Activated CD8-positive, alpha-beta T cell treated with anti-CD3 and anti-CD28 coated beads for 36 hours (primary cell): ENCODE measurements at regions not wholly inside any gene's neighbourhood (a gene's known extent, or its start where the extent isn't known, plus 50 kb on each side); places are given as distances from the start of the nearest gene placed in this dataset.

Experiments
- ATAC-seq: fragments of 200-7000 bp; cut with Tn5 transposase; one replicate; pipeline ENCODE4 v1.10.0; 2021; ENCODE audit warnings: mild to moderate bottlenecking, moderate library complexity
- CTCF ChIA-PET: fragments of 350-600 bp; sonication (Branson Sonifier 250); formaldehyde crosslinking; loops from one replicate; lab custom pipeline; 2021; ENCODE audit warnings: antibody characterized with exemption; lab: Charles Lee
- POLR2A ChIA-PET: fragments of 350-600 bp; sonication (Branson Sonifier 250); formaldehyde crosslinking; loops from one replicate; lab custom pipeline; 2021; ENCODE audit warnings: antibody characterized with exemption; lab: Charles Lee
- DNase-seq: peaks from one replicate; pipeline ENCODE4 v3.0.0-alpha.2; 2020
- H3K27ac Mint-ChIP-seq: one replicate; pipeline ENCODE4 v1.8.0; 2021; ENCODE audit warnings: mild to moderate bottlenecking, mixed read lengths
- H3K27me3 Mint-ChIP-seq: one replicate; pipeline ENCODE4 v1.8.0; 2021; ENCODE audit warnings: mixed read lengths
- H3K36me3 Mint-ChIP-seq: one replicate; pipeline ENCODE4 v1.8.0; 2021; ENCODE audit warnings: low read depth, mixed read lengths
- H3K4me1 Mint-ChIP-seq: one replicate; pipeline ENCODE4 v1.8.0; 2021; ENCODE audit warnings: low read depth, mixed read lengths
- H3K4me3 Mint-ChIP-seq: one replicate; pipeline ENCODE4 v1.8.0; 2021; ENCODE audit warnings: mild to moderate bottlenecking, moderate library complexity, mixed read lengths
- H3K9me3 Mint-ChIP-seq: one replicate; pipeline ENCODE4 v1.8.0; 2021; ENCODE audit warnings: mixed read lengths
- intact Hi-C: fragments of 100-400 bp; cut with micrococcal nuclease; formaldehyde crosslinking; loops from one replicate; pipeline ENCODE4 v1.10.0; 2022
- TF ChIP-seq, protein P1 (sequence below): fragments of 200-600 bp; IDR thresholded peaks from one replicate; pipeline ENCODE4 v1.8.0; 2022; ENCODE audit warnings: antibody characterized with exemption, mild to moderate bottlenecking

DNA sequence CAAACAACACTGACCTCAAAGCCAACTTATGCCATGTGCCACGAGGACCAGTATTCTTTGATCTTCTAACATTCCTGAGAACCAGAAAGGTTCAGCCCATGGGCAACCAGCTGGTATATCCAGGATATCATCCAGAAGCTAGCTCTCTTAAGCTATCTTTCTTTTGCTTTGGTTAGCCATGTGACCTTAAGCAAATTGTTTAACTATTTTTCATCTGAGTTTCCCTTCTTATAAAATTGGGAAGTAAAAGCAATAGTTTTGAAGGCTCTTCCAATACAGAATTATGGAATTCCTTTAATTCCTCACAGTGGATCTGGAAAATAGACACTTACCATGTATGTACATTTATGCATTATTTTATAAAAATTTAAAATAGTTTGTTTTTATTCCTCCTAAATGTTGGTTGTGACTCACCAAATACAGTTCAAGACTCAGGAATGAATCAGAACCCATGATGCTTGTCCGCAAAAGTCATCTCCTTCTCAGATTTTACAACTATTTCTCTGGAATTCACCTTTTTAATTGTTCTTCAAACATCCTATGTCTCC lies 435.7 kb downstream of the ZEB2 start:
- Mint-ChIP-seq H3K4me1 (peaks cover 22% of the 10 kb centered on the region), H3K4me3 (no peak overlapping the region), H3K27me3 (no peaks in the 10 kb centered on the region), H3K9me3 (peaks cover 5% of the 10 kb centered on the region), H3K36me3 (peaks cover 19% of the 10 kb centered on the region), H3K27ac (no peak overlapping the region)
- ATAC-seq (no peak), DNase-seq (no peak)
- intact Hi-C loops = no loop called here
- POLR2A ChIA-PET = no interaction called here
- CTCF ChIA-PET = interaction anchor here (0.7 to 1.9 kb wide), 2 partner anchors 11 to 385 kb away, joined by 4 read pairs; no protein-coding TSS in a partner anchor
- TF ChIP-seq, protein P1, sequence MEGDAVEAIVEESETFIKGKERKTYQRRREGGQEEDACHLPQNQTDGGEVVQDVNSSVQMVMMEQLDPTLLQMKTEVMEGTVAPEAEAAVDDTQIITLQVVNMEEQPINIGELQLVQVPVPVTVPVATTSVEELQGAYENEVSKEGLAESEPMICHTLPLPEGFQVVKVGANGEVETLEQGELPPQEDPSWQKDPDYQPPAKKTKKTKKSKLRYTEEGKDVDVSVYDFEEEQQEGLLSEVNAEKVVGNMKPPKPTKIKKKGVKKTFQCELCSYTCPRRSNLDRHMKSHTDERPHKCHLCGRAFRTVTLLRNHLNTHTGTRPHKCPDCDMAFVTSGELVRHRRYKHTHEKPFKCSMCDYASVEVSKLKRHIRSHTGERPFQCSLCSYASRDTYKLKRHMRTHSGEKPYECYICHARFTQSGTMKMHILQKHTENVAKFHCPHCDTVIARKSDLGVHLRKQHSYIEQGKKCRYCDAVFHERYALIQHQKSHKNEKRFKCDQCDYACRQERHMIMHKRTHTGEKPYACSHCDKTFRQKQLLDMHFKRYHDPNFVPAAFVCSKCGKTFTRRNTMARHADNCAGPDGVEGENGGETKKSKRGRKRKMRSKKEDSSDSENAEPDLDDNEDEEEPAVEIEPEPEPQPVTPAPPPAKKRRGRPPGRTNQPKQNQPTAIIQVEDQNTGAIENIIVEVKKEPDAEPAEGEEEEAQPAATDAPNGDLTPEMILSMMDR = no peak

DNA sequence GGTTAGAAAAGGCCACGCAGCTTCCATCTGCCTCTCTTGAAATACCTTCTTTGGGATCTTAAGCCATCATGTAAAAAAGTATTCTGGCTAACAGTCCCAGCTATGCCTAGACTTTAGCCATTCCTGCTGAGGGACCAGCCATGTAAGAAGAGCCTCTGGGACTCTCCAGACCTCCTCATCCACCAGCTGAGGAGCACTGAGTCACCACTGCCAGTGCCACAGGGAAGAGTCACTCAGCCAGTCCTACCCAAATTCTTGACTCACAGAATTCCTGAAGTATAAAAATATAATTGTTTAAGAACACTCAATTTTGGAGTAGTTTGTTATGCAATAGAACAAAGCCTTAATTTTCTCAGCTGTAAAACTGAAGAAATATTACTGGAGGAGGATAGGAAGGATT lies 436.7 kb downstream of the ZEB2 start:
- intact Hi-C loops = no loop called here
- CTCF ChIA-PET = interaction anchor here (1.9 kb wide), 1 partner anchor 10 kb away, joined by 4 read pairs; no protein-coding TSS in a partner anchor
- no peaks in the 10 kb centered on the region for H3K9me3 Mint-ChIP-seq
- no peak overlapping the region for H3K27ac Mint-ChIP-seq
- H3K4me1 Mint-ChIP-seq = peaks cover 20% of the 10 kb centered on the region
- H3K36me3 Mint-ChIP-seq = peaks cover 10% of the 10 kb centered on the region
- H3K4me3 Mint-ChIP-seq = no peak overlapping the region
- H3K27me3 Mint-ChIP-seq = no peaks in the 10 kb centered on the region
- DNase-seq = no peak
- TF ChIP-seq, protein P1 = no peak
- no peak for ATAC-seq
- POLR2A ChIA-PET = no interaction called here

- ChIA-PET CTCF (interaction anchor here (1.1 to 1.9 kb wide), 2 partner anchors 10 to 15 kb away, joined by 3 to 4 read pairs; no protein-coding TSS in a partner anchor), POLR2A (no interaction called here)
- Mint-ChIP-seq H3K9me3 (no peaks in the 10 kb centered on the region), H3K27me3 (no peaks in the 10 kb centered on the region), H3K36me3 (peaks cover 7% of the 10 kb centered on the region), H3K4me3 (no peak overlapping the region), H3K27ac (no peak overlapping the region), H3K4me1 (peaks cover 16% of the 10 kb centered on the region)
- intact Hi-C loops = no loop called here
- TF ChIP-seq, protein P1 = no peak
- ATAC-seq (no peak), DNase-seq (no peak)
Measured at GRCh38 chr2:144082777-144083176, 437.1 kb downstream of the ZEB2 start.

GRCh38 chr2:144082327-144082726 lies 437.6 kb downstream of the ZEB2 start:
- no peaks in the 10 kb centered on the region for H3K27me3 Mint-ChIP-seq
- DNase-seq (no peak), ATAC-seq (no peak)
- H3K36me3 Mint-ChIP-seq = peaks cover 3% of the 10 kb centered on the region
- POLR2A ChIA-PET = no interaction called here
- intact Hi-C loops = no loop called here
- H3K4me1 Mint-ChIP-seq = peaks cover 12% of the 10 kb centered on the region
- H3K27ac Mint-ChIP-seq = no peak overlapping the region
- H3K9me3 Mint-ChIP-seq = no peaks in the 10 kb centered on the region
- H3K4me3 Mint-ChIP-seq = no peak overlapping the region
- CTCF ChIA-PET = interaction anchor here (1.1 to 1.9 kb wide), 2 partner anchors 9 to 16 kb away, joined by 3 to 4 read pairs; no protein-coding TSS in a partner anchor
- TF ChIP-seq, protein P1 = no peak

GRCh38 chr2:144081272-144081671 lies 438.6 kb downstream of the ZEB2 start:
- DNase-seq = no peak
- Mint-ChIP-seq H3K27ac (no peak overlapping the region), H3K9me3 (no peaks in the 10 kb centered on the region), H3K4me1 (peaks cover 8% of the 10 kb centered on the region), H3K4me3 (no peak overlapping the region), H3K27me3 (no peaks in the 10 kb centered on the region), H3K36me3 (peaks cover 3% of the 10 kb centered on the region)
- TF ChIP-seq, protein P1 = no peak
- ChIA-PET CTCF (no interaction called here), POLR2A (interaction anchor here (1.2 kb wide), 1 partner anchor 81 kb away, joined by 3 read pairs; no protein-coding TSS in a partner anchor)
- ATAC-seq = no peak
- intact Hi-C loops = no loop called here
